ENCODE measurements at regions not wholly inside any gene's neighbourhood (a gene's known extent, or its start where the extent isn't known, plus 50 kb on each side); places are given as distances from the start of the nearest gene placed in this dataset.

- no peak for FAIRE-seq
These were observed 126.2 kb upstream of the KLF6 start for GRCh38 chr10:3911241-3911640.

- FAIRE-seq: no peak
These were observed 124.3 kb upstream of the KLF6 start for GRCh38 chr10:3909339-3909738.

GRCh38 chr10:3908183-3908582, 123.2 kb upstream of the KLF6 start:
- no peak for FAIRE-seq

- no peak for FAIRE-seq
These were observed 122.5 kb upstream of the KLF6 start for GRCh38 chr10:3907514-3907913.

GRCh38 chr10:3906511-3907111, 121.6 kb upstream of the KLF6 start:
- no peak for FAIRE-seq

- FAIRE-seq: no peak
These were observed 119.5 kb upstream of the KLF6 start for GRCh38 chr10:3904419-3904960.

GRCh38 chr10:3902809-3903410, 117.9 kb upstream of the KLF6 start:
- no peak for FAIRE-seq

GRCh38 chr10:3902054-3902808, 117.2 kb upstream of the KLF6 start:
- FAIRE-seq: no peak

- FAIRE-seq: no peak
These were observed 116.4 kb upstream of the KLF6 start for GRCh38 chr10:3901370-3901769.

- FAIRE-seq: no peak
These were observed 115.4 kb upstream of the KLF6 start for GRCh38 chr10:3900391-3900790.

- no peak for FAIRE-seq
These were observed 113.8 kb upstream of the KLF6 start for GRCh38 chr10:3898821-3899220.

GRCh38 chr10:3897156-3897555, 112.1 kb upstream of the KLF6 start:
- no peak for FAIRE-seq

GRCh38 chr10:3896161-3896560, 111.2 kb upstream of the KLF6 start:
- no peak for FAIRE-seq

- FAIRE-seq: no peak
These were observed 110.1 kb upstream of the KLF6 start for GRCh38 chr10:3895045-3895631.

- no peak for FAIRE-seq
These were observed 109.0 kb upstream of the KLF6 start for GRCh38 chr10:3893901-3894563.

GRCh38 chr10:3892440-3893425, 107.7 kb upstream of the KLF6 start:
- no peak for FAIRE-seq

GRCh38 chr10:3891396-3891795, 106.4 kb upstream of the KLF6 start:
- FAIRE-seq: no peak

GRCh38 chr10:3890602-3891352, 105.8 kb upstream of the KLF6 start:
- FAIRE-seq: no peak

GRCh38 chr10:3889961-3890522, 105.0 kb upstream of the KLF6 start:
- FAIRE-seq: peak; percentile 15

GRCh38 chr10:3887885-3888476, 103.0 kb upstream of the KLF6 start:
- peak; percentile 99 for FAIRE-seq

All from G401.6 (cell line).